Fibroblast of mammary gland (primary cell): ENCODE measurements at regions not wholly inside any gene's neighbourhood (a gene's known extent, or its start where the extent isn't known, plus 50 kb on each side); places are given as distances from the start of the nearest gene placed in this dataset.
"Not testable (repeated sequence)": the region's sequence is repeated elsewhere in the genome, so short reads cannot be mapped to it uniquely, and the experiment has no call there.

ENCODE experiments used
- DNase-seq: peaks from one replicate; pipeline ENCODE4 v3.0.0-alpha.2; 2010; ENCODE audit warnings: low read depth
- H3K4me3 ChIP-seq: 2 replicates; pipeline ENCODE4 v1.5.1; 2011; ENCODE audit warnings: low read depth, mild to moderate bottlenecking, low read length, moderate library complexity; ENCODE audit not compliant: control insufficient read depth
- CTCF ChIP-seq: conservative IDR thresholded peaks from 2 replicates; pipeline ENCODE4 v1.5.1; 2011; ENCODE audit warnings: low read depth, low read length, inconsistent platforms; ENCODE audit not compliant: control insufficient read depth, insufficient read depth

DNA sequence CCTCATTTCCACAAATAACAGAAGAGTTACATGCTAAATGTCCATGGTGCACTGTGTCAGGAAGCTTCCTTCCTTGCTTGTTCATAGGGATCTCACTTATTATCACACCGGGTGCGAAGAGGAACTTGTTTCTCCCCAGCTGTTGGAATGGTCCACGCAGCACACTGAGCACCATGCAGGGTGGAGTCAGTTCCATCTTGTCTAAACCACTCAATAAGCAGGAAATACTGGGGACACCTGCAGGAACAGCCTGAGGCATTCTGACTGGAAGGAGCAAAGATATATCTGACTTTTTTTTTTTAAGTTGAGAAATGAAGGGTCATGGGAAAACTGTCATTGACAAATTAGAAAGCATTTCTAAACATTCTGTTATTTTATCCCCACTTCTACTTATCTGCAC, 70.0 kb upstream of the WDR72 start:
- DNase-seq: no peak
- TF ChIP-seq CTCF: no peak
- H3K4me3 ChIP-seq: no peak overlapping the region

DNA sequence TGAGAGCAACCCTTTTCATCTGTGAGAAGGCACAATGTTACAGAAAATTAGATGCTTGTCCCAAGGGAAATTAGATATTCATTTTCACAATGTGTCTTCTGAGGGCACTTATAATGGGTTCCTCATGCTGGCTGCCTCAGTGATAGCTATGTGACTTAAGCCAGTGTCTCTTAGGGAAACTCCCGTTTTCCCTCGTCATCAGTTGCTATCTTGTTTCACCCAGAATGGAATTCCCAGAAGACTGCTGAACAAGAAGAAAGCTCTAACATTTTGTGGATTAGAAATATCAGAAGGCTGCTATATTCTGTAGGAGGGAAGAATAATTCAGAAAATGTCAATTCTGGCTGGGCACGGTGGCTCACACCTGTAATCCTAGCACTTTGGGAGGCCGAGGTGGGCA, 67.9 kb upstream of the WDR72 start:
- no peak for TF ChIP-seq CTCF
- no peak for DNase-seq
- no peak overlapping the region for H3K4me3 ChIP-seq

DNA sequence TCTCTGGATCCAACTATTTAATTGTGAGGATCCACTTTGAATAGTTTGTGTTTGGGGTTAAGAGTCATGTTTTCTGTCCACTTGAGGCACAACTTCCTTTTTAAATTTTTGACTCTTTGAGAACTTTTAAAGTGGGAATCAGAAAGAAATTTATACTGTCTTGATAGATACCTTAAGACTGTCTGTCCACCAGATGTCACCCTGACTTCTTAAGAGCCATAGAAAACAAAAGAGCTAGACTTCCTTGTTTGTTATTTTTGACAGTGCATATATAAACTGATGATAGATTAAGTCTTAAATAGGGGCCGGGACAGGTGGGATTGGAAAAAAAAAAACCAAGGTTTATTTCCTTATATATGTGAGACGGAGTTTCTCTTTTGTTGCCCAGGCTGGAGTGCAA, 52.1 kb upstream of the WDR72 start:
- peak; percentile 11 for DNase-seq
- no peak overlapping the region for H3K4me3 ChIP-seq

DNA sequence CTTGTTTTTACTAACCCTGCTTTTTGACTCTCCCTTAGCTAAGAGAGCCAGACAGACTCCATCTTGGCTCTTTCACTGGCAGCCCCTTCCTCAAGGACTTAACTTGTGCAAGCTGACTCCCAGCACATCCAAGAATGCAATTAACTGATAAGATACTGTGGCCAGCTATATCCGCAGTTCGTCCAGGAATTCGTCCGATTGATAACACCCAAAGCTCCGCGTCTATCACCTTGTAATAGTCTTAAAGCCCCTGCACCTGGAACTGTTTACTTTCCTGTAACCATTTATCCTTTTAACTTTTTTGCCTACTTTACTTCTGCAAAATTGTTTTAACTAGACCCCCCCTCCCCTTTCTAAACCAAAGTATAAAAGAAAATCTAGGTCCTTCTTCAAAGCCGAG, 50.8 kb upstream of the WDR72 start:
- DNase-seq: not testable (repeated sequence)

More for the DNA sequence above, 52.1 kb upstream of the WDR72 start:
- TF ChIP-seq CTCF: no peak

More for the DNA sequence above, 50.8 kb upstream of the WDR72 start:
- not testable (repeated sequence) for H3K4me3 ChIP-seq
